NT2/D1 (cell line): ENCODE measurements at regions not wholly inside any gene's neighbourhood (a gene's known extent, or its start where the extent isn't known, plus 50 kb on each side); places are given as distances from the start of the nearest gene placed in this dataset.
"Not testable (repeated sequence)": the region's sequence is repeated elsewhere in the genome, so short reads cannot be mapped to it uniquely, and the experiment has no call there.

Source experiments
- DNase-seq: peaks from one replicate; pipeline ENCODE4 v3.0.0-alpha.2; 2011; ENCODE audit warnings: low read depth, low spot score
- H3K27me3 ChIP-seq: 2 replicates; pipeline ENCODE4 v1.6.0; 2011; ENCODE audit warnings: mild to moderate bottlenecking; ENCODE audit not compliant: insufficient read length, insufficient read depth
- H3K36me3 ChIP-seq: 2 replicates; pipeline ENCODE4 v1.6.1; 2011; ENCODE audit warnings: mild to moderate bottlenecking, low read length, mixed read lengths; ENCODE audit not compliant: insufficient read depth, insufficient read length
- H3K4me1 ChIP-seq: 2 replicates; pipeline ENCODE4 v1.5.1; 2011; ENCODE audit not compliant: insufficient read depth, insufficient read length
- H3K4me3 ChIP-seq: 2 replicates; pipeline ENCODE4 v1.5.1; 2011; ENCODE audit warnings: low read depth; ENCODE audit not compliant: insufficient read length
- H3K9ac ChIP-seq: 2 replicates; pipeline ENCODE4 v1.6.0; 2011; ENCODE audit warnings: low read depth; ENCODE audit not compliant: insufficient read length
- H3K9me3 ChIP-seq: 2 replicates; pipeline ENCODE4 v1.5.1; 2011; ENCODE audit warnings: mild to moderate bottlenecking, low read length; ENCODE audit not compliant: insufficient read depth
- SUZ12 ChIP-seq: IDR thresholded peaks from 2 replicates; pipeline ENCODE4 v1.6.1; 2011; ENCODE audit not compliant: insufficient read length, insufficient read depth; ENCODE audit errors: extremely low read depth
- YY1 ChIP-seq: IDR thresholded peaks from 2 replicates; pipeline ENCODE4 v1.6.1; 2011; ENCODE audit not compliant: insufficient read length, insufficient read depth
- ZNF274 ChIP-seq: IDR thresholded peaks from 2 replicates; pipeline ENCODE4 v1.6.1; 2011; ENCODE audit warnings: mild to moderate bottlenecking, low read depth, low read length

- no peak for DNase-seq
- Histone ChIP-seq H3K9ac (no peak overlapping the region), H3K27me3 (no peaks in the 10 kb centered on the region), H3K36me3 (no peaks in the 10 kb centered on the region), H3K4me1 (no peaks in the 10 kb centered on the region), H3K9me3 (peaks cover 9% of the 10 kb centered on the region; the same call in 1 of the 2 replicates), H3K4me3 (no peak overlapping the region)
- no peak for TF ChIP-seq SUZ12
- no peak for TF ChIP-seq ZNF274
- no peak for TF ChIP-seq YY1
These were observed 288.3 kb upstream of the AMIGO2 start for GRCh38 chr12:47367912-47368537.

GRCh38 chr12:47366579-47366978 is 286.8 kb upstream of the AMIGO2 start:
- H3K9me3 ChIP-seq, result peaks cover 9% of the 10 kb centered on the region; the same call in 1 of the 2 replicates
- H3K9ac ChIP-seq, result no peak overlapping the region
- no peaks in the 10 kb centered on the region for H3K4me1 ChIP-seq
- H3K27me3 ChIP-seq, result no peaks in the 10 kb centered on the region
- DNase-seq, result no peak
- TF ChIP-seq SUZ12 (no peak), YY1 (no peak), ZNF274 (no peak)
- no peak overlapping the region for H3K4me3 ChIP-seq
- H3K36me3 ChIP-seq, result no peaks in the 10 kb centered on the region

GRCh38 chr12:47366157-47366556 is 286.4 kb upstream of the AMIGO2 start:
- Histone ChIP-seq H3K4me1 (no peaks in the 10 kb centered on the region), H3K9me3 (peaks cover 9% of the 10 kb centered on the region; the same call in 1 of the 2 replicates), H3K27me3 (no peaks in the 10 kb centered on the region), H3K9ac (no peak overlapping the region), H3K4me3 (no peak overlapping the region), H3K36me3 (no peaks in the 10 kb centered on the region)
- TF ChIP-seq SUZ12, result no peak
- no peak for TF ChIP-seq ZNF274
- DNase-seq, result no peak

GRCh38 chr12:47365443-47366076 is 285.8 kb upstream of the AMIGO2 start:
- not testable (repeated sequence) for H3K9ac ChIP-seq, H3K36me3 ChIP-seq

GRCh38 chr12:47364261-47364660 is 284.5 kb upstream of the AMIGO2 start:
- Histone ChIP-seq H3K4me3 (no peak overlapping the region), H3K4me1 (no peaks in the 10 kb centered on the region), H3K9me3 (peaks cover 9% of the 10 kb centered on the region; the same call in 1 of the 2 replicates), H3K9ac (no peak overlapping the region), H3K36me3 (no peaks in the 10 kb centered on the region), H3K27me3 (no peaks in the 10 kb centered on the region)
- DNase-seq, result no peak
- TF ChIP-seq ZNF274, result no peak
- TF ChIP-seq SUZ12, result no peak
- no peak for TF ChIP-seq YY1

More at GRCh38 chr12:47365443-47366076, 285.8 kb upstream of the AMIGO2 start:
- not testable (repeated sequence) for H3K4me3 ChIP-seq, H3K9me3 ChIP-seq, H3K27me3 ChIP-seq, H3K4me1 ChIP-seq, DNase-seq

- no peak overlapping the region for H3K9ac ChIP-seq
- no peak for TF ChIP-seq YY1
- TF ChIP-seq ZNF274, result no peak
- no peak for TF ChIP-seq SUZ12
- no peak for DNase-seq
- no peak overlapping the region for H3K4me3 ChIP-seq
- H3K4me1 ChIP-seq, result no peaks in the 10 kb centered on the region
- no peaks in the 10 kb centered on the region for H3K36me3 ChIP-seq
- no peaks in the 10 kb centered on the region for H3K27me3 ChIP-seq
- no peaks in the 10 kb centered on the region for H3K9me3 ChIP-seq
These were observed 282.5 kb upstream of the AMIGO2 start for GRCh38 chr12:47362126-47362705.

GRCh38 chr12:47361389-47362021 is 281.7 kb upstream of the AMIGO2 start:
- H3K27me3 ChIP-seq, result no peaks in the 10 kb centered on the region
- no peaks in the 10 kb centered on the region for H3K4me1 ChIP-seq
- no peak for DNase-seq
- no peak overlapping the region for H3K9ac ChIP-seq
- H3K36me3 ChIP-seq, result no peaks in the 10 kb centered on the region
- H3K4me3 ChIP-seq, result no peak overlapping the region
- TF ChIP-seq ZNF274 (no peak), YY1 (no peak), SUZ12 (no peak)
- no peaks in the 10 kb centered on the region for H3K9me3 ChIP-seq
